COLO668 (cell line): ENCODE measurements at regions not wholly inside any gene's neighbourhood (a gene's known extent, or its start where the extent isn't known, plus 50 kb on each side); places are given as distances from the start of the nearest gene placed in this dataset.

Source experiments
- DNase-seq: peaks from one replicate; lab custom pipeline; 2025; ENCODE audit not compliant: unreplicated experiment; lab: John Stamatoyannopoulos, UW

DNA sequence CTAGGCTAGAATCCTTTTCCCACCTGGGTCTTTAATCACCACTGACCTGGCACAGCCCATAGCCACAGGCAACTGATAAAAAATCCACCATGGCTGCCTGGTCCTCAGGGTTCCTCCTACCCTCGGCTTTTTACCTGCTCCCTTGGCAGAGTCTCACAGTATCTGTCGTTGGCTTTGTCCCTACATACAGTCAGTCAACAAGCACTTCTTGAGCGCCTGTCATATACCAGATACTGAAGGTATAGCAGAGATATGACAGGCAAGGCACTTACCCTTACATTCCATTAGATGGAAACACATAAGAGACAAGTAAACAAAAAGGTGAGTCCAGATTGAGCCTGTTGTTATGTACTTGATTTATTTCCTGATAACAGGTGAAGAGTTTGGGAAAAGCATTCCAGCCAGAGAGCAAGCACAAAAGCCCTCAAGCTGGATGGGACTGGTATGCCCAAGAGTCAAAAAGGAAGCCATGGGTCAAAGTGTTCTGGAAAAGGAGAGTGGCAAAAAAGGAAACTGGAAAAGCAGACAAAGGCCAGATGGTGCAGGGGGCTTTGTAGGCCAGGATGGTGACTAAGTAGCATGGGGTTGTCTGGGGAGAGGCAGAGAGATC, 247.0 kb downstream of the CHD9NB start:
- no peak for DNase-seq

DNA sequence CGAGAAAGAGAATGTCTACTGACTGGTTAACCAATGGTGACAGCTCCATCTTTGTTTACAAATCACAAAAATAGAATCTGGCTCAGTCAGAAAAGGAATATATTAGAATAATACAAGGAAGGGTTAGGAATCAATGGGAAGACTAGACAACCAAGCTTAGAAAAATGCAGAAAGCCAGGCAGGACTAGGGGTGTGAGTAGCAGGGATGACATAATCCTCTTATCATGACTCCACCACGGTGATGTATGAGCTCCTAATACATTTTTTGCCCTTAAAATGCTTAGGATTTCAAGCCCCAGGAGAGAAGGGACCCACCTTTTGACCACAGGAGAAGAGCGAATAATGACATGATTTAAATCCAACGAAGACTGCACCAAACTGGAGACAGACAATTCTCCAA, 252.3 kb downstream of the CHD9NB start:
- no peak for DNase-seq

DNA sequence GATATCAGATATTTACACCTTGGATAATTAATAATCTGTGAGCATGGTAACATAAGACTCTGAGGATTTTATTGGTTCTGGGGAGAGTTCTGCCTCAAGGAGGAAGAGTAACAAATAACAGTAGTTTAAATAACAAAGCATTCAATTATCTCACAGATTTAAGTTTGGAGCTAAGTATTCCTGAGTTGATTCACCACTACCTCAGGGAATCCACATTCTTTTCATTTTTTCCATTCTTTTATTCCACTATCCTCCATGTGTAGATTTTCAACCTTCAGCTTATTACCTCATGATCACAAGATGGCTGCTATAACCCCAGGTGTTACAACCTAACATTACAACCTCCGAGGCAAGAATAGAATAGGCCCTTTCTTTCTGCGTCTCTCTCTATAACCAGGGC, 252.2 kb upstream of the TOX3 start:
- no peak for DNase-seq

DNA sequence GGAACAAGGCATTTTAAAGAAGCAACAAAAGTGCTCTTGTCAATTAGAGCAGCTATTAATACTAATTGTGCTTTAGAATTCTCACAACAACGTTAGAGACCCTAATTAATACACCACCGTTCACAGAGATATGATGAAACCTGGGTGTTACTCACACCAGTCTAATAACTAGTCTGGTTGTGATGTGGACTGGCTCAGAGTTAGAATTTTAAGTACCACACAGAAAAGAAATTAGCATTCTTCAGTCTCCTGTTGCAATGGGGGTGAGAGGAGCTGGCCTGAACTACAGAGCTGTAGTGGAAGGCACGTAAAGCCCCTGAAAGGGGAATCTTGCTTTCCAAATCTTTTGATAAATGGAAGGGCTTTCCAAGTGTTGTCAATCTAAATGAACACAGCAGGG, 240.8 kb upstream of the TOX3 start:
- no peak for DNase-seq

DNA sequence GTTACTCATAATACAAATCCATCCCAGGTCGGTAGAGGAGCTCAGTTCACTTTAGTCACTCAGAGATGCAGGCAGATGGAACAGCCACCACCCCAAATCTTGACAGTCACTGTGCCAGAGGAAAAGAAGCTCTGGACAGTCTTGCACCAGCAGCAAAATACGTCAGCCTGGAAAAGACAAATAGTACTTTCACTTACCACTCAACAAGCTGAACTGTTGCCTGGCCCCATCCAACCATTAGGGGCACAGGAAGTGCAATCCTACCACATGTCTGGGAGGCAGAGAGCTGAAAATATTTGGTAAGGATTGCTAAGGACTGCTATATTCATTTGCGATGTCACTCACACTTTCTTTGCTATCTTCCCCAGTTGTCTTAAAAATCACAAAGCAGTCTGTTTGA, 239.1 kb upstream of the TOX3 start:
- no peak for DNase-seq

DNA sequence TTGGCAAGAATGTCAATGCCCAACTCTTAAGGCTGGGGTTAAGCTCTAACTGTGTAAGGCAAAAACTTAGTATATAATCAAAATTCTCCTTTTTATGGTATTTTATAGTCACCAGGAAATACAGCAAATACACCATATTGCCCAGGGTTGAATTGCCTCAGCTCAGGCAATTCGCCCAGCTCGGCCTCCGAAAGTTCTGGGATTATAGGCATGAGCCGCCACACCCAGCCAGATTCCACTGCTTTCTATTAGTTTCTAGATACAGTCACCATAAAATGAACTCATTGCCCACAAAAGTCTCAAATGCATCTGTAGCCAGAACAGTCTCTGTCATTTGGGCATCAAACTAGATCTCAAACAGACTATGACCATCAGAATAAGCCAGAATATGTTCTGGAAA, 238.7 kb upstream of the TOX3 start:
- DNase-seq: no peak

DNA sequence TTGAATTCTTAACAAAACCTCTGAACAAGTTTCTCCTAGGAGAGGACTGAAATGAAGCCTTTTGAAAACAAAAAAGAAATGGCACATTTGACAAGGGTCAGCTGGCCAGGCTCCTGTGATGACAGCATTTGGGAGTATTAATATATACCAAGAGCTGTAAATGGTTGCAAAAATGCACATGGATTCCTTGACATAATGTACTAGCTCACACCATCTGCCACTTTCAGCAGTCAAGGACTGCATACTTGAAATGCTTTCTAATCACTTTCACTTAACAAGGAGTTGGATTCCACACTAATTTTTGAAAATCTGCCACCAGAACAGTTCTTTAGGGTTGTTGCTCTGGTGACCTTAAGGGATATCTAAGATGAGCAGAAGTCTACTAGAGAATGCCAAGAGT, 236.7 kb upstream of the TOX3 start:
- DNase-seq: no peak

DNA sequence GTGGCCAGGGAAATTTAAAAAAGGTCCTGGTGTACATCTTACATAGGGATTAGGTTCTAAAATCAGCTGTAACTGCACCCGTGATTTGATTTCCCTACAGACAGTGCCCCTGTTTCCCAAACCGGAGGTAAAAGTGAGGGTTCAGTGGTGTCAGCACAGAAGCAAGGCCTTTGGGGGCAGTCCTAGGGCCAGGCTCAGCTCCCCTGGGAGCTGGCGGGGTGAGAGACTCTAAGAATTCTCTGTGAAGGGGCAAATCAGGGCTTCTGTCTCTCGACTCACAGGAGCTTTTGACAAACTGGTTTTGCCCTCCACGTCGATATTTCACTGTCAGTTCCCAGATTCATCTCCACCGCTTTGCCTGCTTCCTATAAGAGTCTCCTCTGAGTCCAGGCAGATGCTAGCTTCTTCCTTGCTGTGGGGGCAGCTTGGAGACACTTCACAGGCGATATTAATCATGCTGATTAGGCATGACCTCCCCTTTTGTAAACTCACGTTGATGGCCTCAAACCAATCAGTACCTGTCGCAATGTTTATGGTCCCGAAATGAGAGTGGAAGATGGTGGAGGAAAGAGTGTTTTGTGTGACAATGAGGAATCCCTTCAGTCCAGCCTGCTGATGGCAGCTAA, 234.2 kb upstream of the TOX3 start:
- no peak for DNase-seq

DNA sequence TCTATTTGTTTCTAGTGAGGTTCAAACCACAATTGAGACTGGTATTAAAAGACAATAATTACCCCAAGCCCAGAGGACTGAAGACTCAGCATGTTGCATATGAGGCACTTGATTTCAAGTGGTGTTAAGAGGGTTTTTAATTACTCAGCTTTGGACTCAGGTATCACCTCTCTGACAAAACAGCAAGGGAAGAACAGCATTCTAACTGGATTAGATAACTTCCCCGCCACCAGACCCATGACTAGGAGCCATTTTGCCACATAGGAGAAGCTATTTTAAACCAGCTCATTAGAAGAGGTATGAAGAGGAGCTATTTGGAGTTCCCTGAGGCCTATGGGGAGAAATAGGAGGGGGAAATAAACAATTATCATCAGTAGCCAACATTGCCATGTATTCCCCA, 226.1 kb upstream of the TOX3 start:
- no peak for DNase-seq

DNA sequence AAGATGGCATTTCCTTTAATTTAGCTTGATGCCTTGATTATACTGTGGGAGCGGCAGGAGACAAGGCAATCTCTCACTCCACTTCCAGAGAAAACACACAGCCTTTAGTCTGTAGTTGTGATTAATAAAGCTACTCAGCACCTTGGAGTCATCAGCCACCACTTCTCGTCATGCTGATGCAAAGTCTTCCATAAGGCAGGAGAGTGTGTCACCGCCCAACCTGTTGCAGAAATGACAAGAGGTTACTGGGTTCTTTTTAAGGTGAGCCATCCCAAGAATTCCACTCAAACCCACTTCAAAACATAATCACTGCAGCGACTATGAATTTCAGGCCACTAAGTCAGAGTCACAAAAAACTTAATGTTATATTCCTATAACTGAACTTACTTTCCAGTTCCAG, 223.9 kb upstream of the TOX3 start:
- DNase-seq: no peak

DNA sequence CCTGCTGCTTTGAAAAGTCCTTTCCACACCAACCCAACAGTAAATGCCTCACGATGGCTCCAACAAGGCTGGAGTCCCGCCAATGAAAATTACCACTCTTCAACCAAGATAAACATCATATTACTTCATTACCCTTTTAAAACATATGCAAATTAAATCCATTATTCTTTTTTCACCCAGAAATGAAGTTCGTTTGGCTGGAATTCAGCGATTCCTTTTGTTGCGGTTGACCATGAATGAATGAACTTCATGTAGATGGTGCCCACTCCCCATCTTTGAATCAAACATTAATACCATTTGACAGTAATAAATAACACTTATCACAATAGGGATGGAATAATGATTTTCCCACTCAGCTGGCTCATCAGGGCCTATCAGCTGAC, 211.5 kb upstream of the TOX3 start:
- no peak for DNase-seq

DNA sequence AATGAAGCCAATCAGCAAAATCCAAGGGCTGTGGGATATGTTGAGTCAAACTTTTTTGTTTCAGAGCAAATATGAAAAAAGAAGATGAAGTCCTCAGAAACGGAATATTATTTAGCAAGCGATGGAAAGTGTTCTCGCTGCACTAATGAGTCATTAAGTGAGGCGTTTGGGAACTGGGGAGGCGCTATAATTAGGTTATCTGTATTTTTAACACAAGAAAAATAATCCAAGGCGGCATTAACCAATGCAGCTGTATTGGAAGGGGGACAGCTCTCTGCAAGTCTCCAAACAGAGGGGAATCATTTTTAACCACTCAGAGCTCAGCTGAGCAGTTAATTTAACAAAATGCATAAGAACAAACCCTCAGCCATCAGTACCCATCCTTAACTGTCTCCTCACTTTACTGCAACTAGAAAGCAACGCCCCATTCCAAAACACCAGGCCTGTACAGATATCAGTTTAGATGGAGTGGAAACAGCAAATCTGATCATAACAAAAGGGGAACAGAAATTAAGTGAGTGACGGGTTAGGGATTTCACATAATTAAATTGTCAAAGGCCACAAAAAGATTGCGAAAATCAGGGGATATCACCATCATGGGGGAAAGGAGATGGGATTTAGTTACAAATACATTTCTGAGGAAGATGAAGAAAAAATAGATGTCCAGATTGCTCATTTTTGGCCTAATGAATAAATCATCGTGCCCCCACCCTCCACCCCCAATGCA, 211.0 kb upstream of the TOX3 start:
- no peak for DNase-seq

DNA sequence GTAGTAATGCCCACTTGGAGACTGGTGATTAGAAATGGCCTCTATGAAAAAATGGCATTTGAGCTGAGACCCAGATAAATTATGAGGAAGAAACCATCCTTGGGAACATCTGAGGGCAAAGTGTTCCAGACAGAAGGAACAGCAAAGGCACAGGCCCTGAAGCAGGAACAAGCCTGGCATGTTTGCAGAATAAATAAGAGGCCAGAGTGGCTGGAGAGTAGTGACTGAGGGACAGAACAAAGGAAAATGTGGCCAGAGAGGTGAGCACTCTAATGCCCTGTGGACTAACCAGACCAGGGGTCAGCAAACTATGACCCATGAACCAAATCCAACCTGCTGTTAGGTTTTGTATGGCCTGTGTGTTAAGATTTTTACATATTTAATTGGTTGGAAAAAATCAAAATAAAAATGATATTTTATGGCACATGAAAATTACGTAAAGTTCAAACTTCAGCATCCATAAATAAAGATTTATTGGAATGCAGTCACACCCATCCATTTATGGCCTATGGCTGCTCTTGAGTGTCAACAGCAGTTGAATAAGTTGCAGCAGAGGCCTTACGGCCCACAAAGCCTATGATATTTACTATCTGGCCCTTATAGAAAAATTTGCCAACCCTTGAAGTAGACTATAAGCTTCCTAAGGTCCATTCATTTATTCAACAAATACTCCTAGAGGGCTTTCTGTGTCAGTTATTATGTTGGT, 210.0 kb upstream of the TOX3 start:
- no peak for DNase-seq

DNA sequence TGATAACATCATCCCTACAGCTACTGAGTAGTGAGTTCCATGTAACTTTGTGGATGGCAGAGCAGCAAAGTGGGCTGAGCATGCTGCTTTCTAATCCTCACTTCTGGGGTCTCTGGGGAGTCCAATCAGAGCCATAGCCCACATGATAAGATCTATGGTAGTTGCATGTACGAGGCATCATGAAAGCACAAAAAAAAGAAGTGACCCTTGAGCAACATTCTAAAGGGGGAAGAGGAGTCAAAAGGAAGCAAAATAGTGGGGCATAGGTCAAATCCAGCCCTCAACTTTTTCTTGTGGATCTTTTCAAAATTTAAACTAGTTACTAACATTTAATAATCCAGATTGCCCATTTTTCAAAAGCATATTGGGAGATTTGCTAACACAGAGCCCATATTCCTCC, 208.5 kb upstream of the TOX3 start:
- DNase-seq: no peak

DNA sequence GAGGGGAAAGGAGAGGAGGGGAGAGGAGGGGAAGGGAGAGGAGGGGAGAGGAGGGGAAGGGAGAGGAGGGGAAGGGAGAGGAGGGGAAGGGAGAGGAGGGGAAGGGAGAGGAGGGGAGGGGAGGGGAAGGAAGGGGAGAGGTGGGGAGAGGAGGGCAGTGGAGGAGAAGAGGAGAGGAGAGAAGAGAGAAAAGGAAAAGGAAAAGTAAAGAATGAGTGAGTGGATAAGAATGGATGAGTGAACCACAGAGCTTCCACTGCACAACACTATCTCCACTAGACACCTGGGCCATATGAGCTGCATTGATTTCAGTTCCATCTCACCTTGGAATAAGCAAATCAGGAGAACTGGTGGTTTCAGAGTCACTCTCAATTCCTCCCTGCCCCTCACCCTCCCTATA, 204.1 kb upstream of the TOX3 start:
- DNase-seq: no peak

DNA sequence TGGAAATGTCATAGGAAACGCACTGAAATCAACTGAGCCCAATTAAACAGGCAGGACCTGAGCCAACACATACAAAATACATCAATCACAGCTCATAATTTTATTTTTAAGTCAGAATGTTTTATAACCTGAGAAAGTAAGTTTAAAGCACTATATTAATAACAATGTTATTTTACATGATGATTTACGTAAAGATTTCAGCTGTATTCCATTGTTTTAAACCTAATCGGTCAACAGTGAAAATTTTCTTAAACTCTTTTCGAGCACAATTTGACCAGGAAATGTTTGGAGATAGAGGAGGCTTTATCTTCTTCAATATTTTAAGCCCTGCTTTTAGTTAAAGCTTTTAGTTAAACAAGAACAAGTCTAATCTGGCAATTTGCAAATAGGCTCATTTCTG, 201.8 kb upstream of the TOX3 start:
- DNase-seq: no peak

DNA sequence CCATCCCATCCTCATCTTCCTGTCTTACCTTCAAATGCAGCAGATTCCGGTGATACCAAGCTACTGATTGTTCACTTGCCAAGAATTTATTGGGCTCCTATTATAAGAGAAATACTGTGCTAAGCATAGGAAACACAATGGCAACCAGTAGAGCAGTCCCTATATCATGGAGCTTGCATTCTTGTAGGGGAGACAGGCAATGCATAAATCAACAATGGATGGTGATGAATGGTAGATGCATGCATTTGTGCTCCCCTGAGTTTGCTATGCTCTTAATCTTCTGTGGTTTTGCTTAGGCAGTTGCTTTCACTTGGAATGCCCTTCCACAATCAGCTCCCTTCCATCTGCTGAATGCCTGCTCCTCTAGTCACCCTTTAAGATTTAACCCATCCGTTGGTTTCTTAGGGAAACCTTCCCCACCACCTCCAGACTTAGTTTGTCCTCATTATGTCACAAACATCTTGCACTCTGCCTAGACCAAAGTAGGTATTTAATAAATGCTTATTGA, 200.2 kb upstream of the TOX3 start:
- DNase-seq: no peak

DNA sequence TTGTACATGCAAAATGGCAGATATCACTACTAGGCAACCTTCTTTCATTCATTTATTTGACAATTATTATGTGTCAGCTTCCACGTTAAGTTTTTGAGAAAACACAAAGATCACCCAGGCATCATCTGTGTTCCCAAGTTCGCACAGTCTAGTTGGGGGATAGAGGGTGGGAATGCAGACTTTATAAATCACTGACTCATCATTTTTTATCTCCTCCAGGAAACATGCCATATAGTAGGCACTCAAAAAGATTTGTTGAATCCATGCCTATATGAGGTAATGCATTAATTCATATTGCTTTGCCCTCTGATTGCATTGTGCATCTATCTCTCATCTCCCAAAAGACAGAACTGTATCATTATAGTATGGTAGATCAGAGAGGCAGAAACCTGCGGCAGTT, 196.8 kb upstream of the TOX3 start:
- DNase-seq: no peak

DNA sequence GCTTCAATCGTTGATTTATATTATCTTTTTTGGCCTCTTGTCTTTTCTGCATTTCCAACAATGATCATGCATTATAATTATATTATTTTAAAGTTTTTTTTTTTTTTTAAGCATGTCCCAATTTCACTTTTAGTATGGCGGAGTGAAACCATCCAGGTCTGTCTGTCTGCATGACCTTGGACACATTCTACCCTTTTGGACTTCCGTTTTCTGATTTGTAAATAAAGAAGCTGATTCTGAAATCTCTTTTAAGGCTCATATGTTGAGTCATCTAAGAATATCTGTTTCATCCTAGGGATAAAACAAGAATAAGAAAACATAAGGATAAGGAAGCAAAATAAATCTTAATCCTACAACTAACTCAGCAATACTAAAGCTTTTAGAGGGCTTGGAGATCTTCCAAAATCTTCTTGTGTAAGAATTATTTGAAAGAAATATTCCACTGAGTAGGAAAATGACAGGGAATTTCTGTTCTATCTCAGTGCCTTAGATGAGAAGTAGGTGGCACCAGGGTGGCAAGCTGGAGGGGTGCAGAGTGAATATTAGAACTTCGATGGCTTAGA, 195.7 kb upstream of the TOX3 start:
- no peak for DNase-seq

DNA sequence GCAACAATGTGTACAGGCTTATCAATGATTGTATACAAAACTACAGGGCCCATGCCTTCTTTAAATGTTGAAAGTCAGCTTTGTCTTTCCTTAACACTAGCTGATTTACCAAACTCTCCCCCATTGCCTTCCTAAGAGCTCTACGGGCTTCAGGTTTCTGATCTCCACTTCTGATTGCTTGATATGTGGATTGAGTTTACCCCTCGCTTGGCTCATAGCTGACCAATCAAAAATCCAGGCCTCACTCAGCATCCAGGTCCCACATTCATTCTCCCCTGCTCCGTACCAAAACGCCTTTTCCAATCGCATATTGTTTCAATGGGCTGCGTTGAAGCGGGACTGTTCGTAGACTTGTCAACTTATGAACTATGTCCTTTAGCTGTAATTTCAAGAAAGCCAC, 195.1 kb upstream of the TOX3 start:
- no peak for DNase-seq

DNA sequence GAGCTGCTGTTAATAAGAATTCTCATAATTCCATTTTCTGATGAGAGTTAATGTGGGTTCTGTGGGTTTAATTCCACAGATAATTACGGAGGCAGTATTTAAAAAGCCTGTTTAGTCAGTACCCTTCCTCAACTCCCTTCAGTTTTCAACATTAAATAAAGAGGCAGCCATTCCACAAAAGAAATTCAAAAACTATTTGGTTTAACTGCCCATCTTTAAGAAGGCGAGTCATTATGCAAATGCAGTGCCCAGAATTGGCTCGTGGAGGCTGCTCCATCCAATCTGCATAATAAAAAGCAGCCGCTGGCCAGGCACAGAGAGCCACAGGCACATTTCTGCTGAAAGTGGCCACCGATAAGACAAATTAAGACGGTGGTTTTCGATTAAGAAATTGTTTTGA, 194.4 kb upstream of the TOX3 start:
- no peak for DNase-seq

DNA sequence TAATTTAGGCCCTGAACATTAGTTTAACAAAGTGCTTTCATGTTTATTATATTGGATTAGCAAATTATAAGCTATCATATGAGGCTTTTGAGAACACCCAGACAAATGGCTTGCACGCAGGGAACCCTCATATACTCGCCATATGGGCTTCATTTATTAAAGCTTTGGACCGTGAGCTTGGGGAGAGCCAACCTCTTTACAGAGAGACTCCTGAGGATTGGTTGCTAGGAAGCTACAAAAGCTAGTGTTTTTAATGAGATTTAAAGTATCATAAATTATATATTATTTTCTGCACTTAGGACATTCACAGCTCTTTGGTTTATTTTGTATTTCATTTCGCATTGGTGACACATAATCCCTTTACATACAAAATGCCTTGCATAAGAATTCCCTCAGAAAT, 193.8 kb upstream of the TOX3 start:
- no peak for DNase-seq
